IPS-18c (cell line): ENCODE measurements at regions not wholly inside any gene's neighbourhood (a gene's known extent, or its start where the extent isn't known, plus 50 kb on each side); places are given as distances from the start of the nearest gene placed in this dataset.
"Not testable (repeated sequence)": the region's sequence is repeated elsewhere in the genome, so short reads cannot be mapped to it uniquely, and the experiment has no call there.

ENCODE experiments used
- H3K4me3 ChIP-seq: 2 replicates; pipeline ENCODE4 v1.7.0; 2013; ENCODE audit warnings: low read depth, mild to moderate bottlenecking, low read length, moderate library complexity; ENCODE audit not compliant: insufficient read depth
- H3K9me3 ChIP-seq: one replicate; pipeline ENCODE4 v1.6.1; 2013; ENCODE audit warnings: mild to moderate bottlenecking, low read length, moderate library complexity; ENCODE audit not compliant: control insufficient read depth, insufficient read depth

DNA sequence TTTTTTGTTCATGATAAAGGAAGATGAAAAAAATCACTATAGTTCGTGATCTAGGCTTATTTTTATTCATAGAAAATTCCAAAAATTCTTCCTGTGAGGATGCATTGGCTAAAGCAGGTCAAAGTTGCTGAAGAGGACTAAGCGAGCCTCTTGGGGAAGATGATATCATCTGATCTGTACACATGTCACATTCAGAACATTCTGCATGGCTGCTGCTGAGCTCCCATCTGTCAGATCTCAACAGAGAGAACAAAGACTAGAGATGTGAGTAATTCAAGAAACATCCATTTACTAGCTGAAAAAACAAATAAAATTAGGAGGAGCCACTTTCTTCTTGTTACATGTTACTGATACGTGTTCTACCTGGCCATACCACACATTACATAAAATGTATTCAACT, 518.6 kb upstream of the FSIP2 start:
- H3K4me3 ChIP-seq: no peak overlapping the region
- H3K9me3 ChIP-seq: no peaks in the 10 kb centered on the region

DNA sequence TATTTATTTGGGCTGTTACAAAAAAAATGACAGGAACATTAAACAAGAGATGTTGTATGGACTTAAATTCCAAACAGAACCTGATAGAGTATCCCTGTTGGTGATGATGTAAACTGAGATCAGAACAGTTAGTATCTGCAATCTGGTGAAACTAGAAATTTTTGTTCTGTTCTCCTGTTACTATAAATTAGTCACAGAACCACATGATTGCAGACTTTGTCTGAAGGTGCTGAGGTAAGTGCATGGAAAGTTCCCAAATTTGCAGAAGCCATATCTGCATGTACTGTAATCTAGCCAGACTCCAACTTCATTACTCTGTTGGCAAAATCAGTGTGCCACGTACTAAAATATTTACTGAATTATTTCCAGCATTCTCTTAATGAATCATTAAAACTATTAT, 516.3 kb upstream of the FSIP2 start:
- H3K9me3 ChIP-seq: no peaks in the 10 kb centered on the region
- H3K4me3 ChIP-seq: no peak overlapping the region

DNA sequence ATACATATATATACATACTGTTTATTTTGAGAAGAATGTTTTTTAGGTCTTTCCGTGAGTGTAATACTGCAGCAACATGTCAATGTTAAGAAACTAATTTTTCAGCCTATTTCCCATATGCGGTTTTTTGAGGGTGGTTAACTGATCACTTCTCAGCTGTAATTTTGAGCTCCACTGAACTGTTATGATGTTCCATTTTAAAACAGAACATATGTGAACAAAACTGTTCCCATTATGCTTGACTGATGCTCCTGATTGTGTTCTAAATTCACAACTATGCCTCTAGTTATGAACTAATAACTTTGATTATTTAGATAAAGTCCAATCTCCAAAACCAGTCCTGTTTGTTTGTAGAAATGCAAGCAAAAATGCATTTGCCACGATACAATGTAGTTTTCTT, 511.2 kb upstream of the FSIP2 start:
- Histone ChIP-seq H3K9me3 (no peaks in the 10 kb centered on the region), H3K4me3 (no peak overlapping the region)

DNA sequence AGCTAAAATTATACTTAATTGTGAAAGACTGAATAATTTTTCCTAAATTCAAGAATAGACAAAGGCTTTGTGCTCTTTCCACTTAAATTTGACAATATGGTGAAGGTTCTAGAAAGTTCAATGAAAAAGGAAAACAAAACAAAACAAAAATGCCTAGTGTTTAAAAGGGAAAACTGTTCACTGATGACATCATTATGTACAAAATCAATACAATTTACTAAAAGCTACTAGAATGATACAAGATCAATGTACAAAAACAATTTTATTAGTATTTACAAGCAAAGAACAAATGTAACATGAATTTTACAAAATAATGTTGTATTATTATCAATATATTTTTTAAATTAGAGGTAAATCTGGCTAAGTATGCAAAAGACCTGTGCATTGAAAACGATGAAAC, 499.1 kb upstream of the FSIP2 start:
- no peaks in the 10 kb centered on the region for H3K9me3 ChIP-seq
- no peak overlapping the region for H3K4me3 ChIP-seq

DNA sequence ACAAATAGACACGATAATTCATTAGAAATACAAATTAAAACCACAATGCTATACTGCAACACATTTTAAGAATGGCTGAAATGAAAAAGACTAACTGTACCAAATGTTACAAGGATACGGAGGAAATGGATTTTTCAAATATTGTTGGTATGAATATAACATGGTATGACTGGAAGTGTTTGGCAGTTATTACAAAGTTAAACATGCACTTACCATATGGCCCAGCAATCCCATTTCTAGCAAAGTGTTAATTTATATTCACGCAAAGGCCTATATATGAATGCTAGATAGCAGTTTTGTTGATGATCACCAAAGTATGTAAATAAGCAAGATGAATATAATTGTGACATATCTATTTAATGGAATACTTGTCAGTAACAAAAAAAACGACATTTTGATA, 497.8 kb upstream of the FSIP2 start:
- Histone ChIP-seq H3K9me3 (no peaks in the 10 kb centered on the region), H3K4me3 (no peak overlapping the region)

DNA sequence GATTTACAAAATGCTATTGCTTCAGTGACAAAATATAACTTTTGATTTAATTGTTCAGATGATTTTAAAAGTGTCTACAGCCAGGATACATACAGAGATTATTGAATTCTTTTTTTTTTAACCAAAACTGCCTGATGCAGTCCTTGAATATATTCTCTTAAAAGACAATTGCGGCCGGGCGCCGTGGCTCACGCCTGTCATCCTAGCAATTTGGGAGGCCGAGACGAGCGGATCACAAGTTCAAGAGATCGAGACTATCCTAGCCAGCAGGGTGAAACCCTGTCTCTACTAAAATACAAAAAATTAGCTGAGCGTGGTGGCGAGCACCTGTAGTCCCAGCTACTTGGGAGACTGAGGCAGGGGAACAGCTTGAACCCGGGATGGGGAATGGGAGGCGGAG, 497.0 kb upstream of the FSIP2 start:
- Histone ChIP-seq H3K9me3 (no peaks in the 10 kb centered on the region), H3K4me3 (no peak overlapping the region)

DNA sequence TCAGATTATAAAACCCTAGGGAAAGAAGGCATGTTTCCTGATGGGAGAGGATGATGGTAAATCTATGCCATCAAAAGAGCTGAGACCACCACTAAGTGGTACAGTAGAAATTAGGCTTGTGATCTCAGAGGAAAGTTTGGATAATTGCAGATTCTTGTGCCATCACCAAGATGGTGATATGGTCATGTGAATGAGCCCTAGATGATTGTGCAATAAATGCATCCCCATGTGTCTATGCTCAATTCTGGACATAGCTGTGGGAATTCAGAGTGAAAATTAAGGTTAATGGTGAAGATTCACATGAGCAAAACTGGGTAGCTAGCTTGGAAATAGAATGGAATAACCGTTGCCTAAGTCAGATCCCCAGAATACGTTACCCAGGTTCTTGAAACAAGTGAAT, 496.1 kb upstream of the FSIP2 start:
- H3K9me3 ChIP-seq: no peaks in the 10 kb centered on the region

DNA sequence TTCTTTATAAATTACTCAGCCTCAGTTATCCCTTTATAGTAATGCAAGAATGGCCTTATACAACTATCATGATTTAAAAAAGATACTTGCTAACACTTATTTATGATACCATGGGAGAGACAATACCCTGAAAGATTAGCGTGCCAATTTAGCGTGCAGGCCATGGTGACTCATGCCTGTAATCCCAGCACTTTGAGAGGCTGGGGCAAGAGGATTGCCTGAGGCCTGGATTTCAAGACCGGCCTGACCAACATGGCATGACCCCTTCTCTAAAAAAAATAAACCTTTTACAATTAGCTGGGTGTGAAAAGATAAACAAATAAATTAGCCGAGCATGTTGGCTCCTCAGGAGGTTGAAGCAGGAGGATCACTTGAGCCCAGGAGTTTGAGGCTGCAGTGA, 493.4 kb upstream of the FSIP2 start:
- Histone ChIP-seq H3K4me3 (no peak overlapping the region), H3K9me3 (no peaks in the 10 kb centered on the region)

More for the DNA sequence above, 496.1 kb upstream of the FSIP2 start:
- no peak overlapping the region for H3K4me3 ChIP-seq

DNA sequence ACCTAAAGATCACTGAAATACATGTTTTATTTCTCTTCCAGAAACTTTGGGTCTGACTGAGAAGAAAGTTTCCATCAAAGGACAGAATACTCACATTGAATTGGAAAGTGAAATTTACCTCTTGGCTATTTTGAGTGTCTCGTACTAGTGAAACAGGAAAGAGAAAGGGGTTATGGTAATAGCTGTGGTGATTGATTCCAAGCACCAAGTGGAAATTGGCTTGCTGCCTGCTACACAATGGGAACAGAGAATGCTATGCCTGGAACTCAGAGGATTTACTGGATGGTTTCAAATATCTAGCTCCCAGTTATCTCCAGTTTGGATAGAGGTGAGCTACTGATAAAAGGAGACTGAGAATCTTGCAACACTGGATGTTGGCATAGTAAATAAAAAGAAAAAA, 492.8 kb upstream of the FSIP2 start:
- Histone ChIP-seq H3K4me3 (no peak overlapping the region), H3K9me3 (no peaks in the 10 kb centered on the region)

DNA sequence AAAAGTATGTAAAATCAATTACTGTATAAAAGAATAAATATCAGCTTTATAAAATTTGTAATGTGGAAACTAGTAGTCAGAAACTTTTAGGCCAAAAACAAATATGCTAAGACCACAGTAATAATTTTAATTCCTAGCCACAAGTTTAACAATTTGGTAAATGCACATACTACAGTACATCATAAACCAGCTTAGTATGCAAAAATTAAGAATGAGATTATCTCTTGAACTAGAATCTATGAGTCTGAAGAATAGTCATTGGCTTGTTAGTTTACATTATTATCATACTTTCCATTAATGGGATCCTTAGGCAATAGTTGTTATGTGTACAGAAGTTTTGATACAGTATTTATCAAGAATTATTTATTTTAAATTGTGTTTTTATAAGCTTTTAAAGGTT, 491.9 kb upstream of the FSIP2 start:
- Histone ChIP-seq H3K4me3 (no peak overlapping the region), H3K9me3 (no peaks in the 10 kb centered on the region)

DNA sequence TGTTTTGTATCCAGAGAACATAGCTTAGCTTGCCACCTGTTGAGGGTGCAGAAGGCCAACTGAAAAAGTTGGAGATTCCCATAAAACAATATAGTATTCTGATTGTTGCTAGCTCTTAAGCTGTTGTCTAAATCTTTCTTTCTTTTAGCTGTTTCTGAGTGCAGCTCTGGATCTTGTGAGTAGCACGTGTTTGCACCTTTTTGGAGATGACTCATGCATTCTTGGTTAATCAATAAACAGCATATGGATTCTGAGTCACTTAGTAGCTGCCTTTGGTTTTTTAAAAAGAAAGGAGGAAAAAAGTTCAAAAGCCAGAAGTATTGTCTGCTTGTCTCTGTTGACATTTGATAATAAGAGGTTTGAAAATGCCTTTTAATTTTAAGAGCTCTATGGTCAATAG, 483.0 kb upstream of the FSIP2 start:
- H3K4me3 ChIP-seq: no peak overlapping the region

DNA sequence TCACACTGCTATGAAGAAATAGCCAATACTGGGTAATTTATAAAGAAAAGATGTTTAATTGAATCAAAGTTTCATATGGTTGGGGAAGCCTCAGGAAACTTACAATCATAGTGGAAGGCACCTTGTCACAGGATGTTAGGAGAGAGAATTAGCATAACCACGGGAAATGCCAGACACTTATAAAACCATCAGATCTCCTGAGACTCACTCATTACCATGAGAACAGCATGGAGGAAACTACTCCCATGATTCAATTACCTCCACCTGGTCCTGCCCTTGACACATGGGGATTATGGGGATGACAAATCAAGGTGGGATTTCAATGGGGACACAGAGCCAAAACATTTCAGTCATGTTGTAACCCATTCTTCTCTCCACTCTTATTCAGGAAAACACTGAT, 472.9 kb upstream of the FSIP2 start:
- no peaks in the 10 kb centered on the region for H3K9me3 ChIP-seq

More for the DNA sequence above, 483.0 kb upstream of the FSIP2 start:
- no peaks in the 10 kb centered on the region for H3K9me3 ChIP-seq

DNA sequence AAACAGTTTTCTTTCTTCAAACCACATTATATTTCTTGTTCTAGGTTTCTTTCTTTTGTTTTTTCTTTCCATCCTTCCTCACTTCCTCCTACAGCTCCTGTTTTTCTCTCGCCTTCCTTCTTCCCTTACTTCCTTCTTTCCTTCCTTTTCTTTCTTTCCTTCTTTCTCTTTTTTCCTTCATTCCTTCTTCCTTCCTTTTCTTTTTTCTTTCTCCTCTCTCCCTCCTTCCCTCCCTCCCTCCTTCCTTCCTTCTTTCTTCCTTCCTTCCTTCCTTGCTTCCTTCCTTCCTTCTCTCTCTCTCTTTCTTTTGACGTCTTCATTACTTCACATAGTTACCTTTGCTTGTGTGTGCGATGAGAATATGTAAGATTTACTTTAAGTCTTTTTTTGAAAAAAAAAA, 470.0 kb upstream of the FSIP2 start:
- Histone ChIP-seq H3K4me3 (no peak overlapping the region), H3K9me3 (no peaks in the 10 kb centered on the region)

More for the DNA sequence above, 472.9 kb upstream of the FSIP2 start:
- H3K4me3 ChIP-seq: no peak overlapping the region

DNA sequence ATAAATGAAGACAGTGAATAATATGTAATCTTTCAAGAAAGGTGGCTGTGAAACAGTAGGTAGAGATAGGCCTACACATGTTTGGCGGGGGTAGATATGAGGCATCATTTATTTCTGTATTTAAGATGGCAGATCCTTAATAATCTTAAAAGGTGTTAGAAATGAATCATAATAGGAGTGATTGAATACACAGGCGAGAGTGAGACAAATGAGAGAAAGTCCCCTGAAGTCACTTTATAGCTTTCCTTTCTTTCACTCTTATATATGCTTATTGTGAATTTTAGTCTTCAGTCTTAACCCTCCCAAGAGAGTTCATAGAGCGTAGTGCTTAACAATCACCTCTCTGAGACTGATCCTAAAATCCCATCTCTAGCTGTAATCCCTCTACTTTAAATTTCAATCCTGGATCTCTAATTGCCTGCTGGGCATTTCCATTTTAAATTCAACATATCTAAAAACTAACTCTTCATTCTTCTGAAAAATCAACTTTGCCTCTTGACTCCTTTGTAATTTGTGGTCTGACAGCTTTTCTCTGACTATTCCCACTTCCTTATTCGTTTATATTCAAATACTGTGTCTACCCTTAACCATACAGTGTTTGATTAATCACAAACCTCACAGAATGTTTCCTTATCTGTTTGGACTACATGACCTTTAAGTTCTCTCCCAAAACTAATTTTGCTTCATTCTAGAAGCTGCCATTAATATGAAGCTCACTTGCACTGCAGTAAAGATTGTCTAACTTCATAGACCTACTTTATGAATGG, 463.7 kb upstream of the FSIP2 start:
- no peaks in the 10 kb centered on the region for H3K9me3 ChIP-seq
- no peak overlapping the region for H3K4me3 ChIP-seq

DNA sequence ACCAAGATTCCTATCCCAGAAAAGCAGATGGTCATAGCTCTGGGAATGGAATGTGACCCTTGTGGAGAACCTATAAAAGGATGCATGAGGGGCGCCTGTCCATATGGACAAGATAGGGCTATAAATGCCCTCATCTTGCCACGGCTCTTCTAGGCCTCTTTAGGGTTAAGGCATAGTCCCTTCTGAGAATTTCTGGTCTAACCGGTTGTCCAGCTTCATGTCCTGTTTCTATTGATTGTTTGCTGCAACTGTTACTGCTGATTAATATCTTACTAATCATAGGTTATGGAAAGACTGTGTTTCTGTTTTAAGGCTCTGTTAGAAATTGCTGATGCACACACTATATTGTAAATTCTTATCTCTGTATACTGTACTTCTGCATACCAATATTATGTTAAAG, 462.6 kb upstream of the FSIP2 start:
- not testable (repeated sequence) for H3K4me3 ChIP-seq, H3K9me3 ChIP-seq

DNA sequence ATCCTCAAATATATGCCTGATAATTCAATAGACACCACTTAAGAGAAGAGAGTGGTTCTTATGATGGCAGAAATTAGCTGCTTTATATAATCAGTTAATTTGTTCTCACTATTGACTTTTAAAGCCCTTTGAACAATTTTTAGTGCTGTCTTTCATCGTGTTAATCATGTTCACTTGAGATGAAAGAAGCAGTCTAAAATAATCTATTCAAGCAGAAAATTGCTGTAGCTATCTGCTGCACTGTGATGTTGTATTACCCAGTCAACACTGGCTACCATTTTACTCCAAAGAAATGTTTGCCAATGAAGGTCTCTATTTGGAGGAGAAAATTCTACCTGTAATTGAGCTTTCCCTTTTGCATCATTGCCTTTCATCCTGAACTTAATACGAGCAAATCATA, 459.8 kb upstream of the FSIP2 start:
- H3K9me3 ChIP-seq: no peaks in the 10 kb centered on the region

DNA sequence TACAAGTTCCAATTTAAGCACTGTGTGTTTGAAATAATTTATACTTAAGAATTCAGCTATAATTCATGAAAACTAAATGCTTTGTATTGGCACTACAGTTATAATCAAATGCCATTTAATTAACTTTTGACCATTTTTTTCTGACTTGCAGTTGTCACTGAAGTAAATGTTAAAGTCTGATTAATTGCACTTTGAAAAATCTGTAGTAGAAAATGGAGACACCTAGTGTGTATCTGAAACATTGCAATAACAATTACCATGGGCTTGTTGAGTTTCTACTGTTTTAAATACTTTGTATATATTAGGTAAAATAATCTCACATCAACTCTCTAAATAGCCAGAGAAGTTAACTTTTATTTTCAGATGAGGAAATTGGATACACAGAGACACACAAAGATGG, 458.6 kb upstream of the FSIP2 start:
- H3K4me3 ChIP-seq: no peak overlapping the region
- no peaks in the 10 kb centered on the region for H3K9me3 ChIP-seq

More for the DNA sequence above, 459.8 kb upstream of the FSIP2 start:
- no peak overlapping the region for H3K4me3 ChIP-seq

DNA sequence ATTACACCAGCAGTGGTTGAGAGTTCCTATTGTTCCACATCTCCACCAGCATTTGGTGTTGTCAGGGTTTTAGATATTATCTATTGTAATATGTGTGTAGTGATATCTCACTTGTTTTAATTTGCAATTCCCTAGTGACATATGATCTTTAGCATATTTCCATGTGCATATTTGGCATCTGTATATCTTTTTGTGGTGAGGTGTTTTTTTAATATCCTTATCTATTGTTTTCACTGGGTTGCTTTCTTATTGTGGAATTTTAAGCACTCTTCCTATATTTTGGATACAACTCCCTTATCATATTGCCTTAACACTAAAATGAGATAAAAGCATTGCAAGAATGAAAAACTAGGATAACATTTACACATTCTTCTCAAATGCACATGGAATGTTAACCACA, 453.9 kb upstream of the FSIP2 start:
- H3K9me3 ChIP-seq: no peaks in the 10 kb centered on the region
- H3K4me3 ChIP-seq: no peak overlapping the region

DNA sequence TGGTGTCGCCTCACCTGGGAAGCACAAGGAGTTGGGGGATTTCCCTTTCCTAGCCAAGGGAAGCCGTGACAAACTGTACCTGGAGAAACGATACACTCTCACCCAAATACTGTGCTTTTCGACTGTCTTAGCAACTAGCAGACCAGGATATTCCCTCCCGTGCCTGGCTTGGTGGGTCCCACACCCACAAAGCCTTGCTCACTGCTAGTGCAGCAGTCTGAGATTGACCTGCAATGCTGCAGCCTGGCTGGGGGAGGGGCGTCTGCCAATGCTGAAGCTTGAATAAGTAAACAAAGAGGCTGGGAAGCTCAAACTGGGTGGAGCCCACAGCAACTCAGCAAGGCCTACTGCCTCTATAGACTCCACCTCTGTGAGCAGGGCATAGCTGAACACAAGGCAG, 448.6 kb upstream of the FSIP2 start:
- not testable (repeated sequence) for H3K9me3 ChIP-seq, H3K4me3 ChIP-seq
